HCT116 (cell line): ENCODE measurements at regions not wholly inside any gene's neighbourhood (a gene's known extent, or its start where the extent isn't known, plus 50 kb on each side); places are given as distances from the start of the nearest gene placed in this dataset.

Experiments used
- ATAC-seq: fragments of 200-7000 bp; cut with Tn5 transposase; 2 replicates; pipeline ENCODE4 v1.9.1; 2020; ENCODE audit warnings: mild to moderate bottlenecking, moderate library complexity
- BruUV-seq: library from RNA; stranded (reverse); fragments of 400-500 nt; replicated peaks from 2 replicates; lab custom pipeline; 2021; lab: Mats Ljungman, UMichigan
- CTCF ChIA-PET: fragments of 300-600 bp; sonication (Branson Sonifier 250); formaldehyde crosslinking; loops from one replicate; lab custom pipeline; 2021; ENCODE audit warnings: antibody characterized with exemption; lab: Charles Lee
- POLR2A ChIA-PET: fragments of 300-600, 350-600 bp; sonication (Branson Sonifier 250); formaldehyde crosslinking; loops from one replicate; lab custom pipeline; 2021; ENCODE audit warnings: antibody characterized with exemption; lab: Charles Lee
- RAD21 ChIA-PET, 2 experiments: fragments of 300-600 bp; sonication (Branson Sonifier 250); formaldehyde crosslinking; loops; one replicate each; lab custom pipeline; 2023; ENCODE audit warnings: low total read pairs in 2 of 2; ENCODE audit not compliant: uncharacterized antibody in 2 of 2, unreplicated experiment in 2 of 2, low non-redundant PET in 1 of 2; lab: Charles Lee
- DNase-seq: peaks from one replicate; pipeline ENCODE4 v3.0.0-alpha.2; 2010; ENCODE audit warnings: low read depth, low spot score
- H2AFZ ChIP-seq: fragments of 200-600 bp; shearing (Covaris generic), sonication (generic); 2 replicates; pipeline ENCODE4 v1.6.1; 2017; ENCODE audit warnings: low read depth, mixed run types, mixed read lengths, antibody characterized with exemption, low read length; ENCODE audit not compliant: poor library complexity, severe bottlenecking
- H3K27ac ChIP-seq: 2 replicates; pipeline ENCODE4 v1.5.1; 2012; ENCODE audit warnings: low read depth, low read length
- H3K27me3 ChIP-seq: fragments of 200-600 bp; sonication (generic); 2 replicates; pipeline ENCODE4 v1.6.1; 2016; ENCODE audit warnings: mixed run types, low read length, mixed read lengths; ENCODE audit not compliant: insufficient read depth
- H3K36me3 ChIP-seq, 2 experiments: fragments of 200-500 bp in 1 of 2; fragments of 200-600 bp in 1 of 2; sonication (Bioruptor generic) in 1 of 2; sonication (generic) in 1 of 2; 2 replicates each; pipeline versions ENCODE4 v1.5.1 to v1.6.1; 2014 to 2016; ENCODE audit warnings: low read length in 2 of 2, inconsistent platforms in 1 of 2, mixed read lengths in 1 of 2, mixed run types in 1 of 2; ENCODE audit not compliant: insufficient read depth in 2 of 2, control insufficient read depth in 1 of 2
- H3K4me1 ChIP-seq, 2 experiments: fragments of 200-600 bp in 1 of 2; sonication (generic) in 1 of 2; 2 replicates each; pipeline versions ENCODE4 v1.5.1 to v1.6.1; 2012 to 2017; ENCODE audit warnings: low read length in 2 of 2, inconsistent platforms in 1 of 2, mild to moderate bottlenecking in 1 of 2, mixed read lengths in 1 of 2, mixed run types in 1 of 2, moderate library complexity in 1 of 2; ENCODE audit not compliant: insufficient read depth in 2 of 2, control insufficient read depth in 1 of 2
- H3K4me2 ChIP-seq: fragments of 200-600 bp; sonication (generic); 2 replicates; pipeline ENCODE4 v1.6.1; 2017; ENCODE audit warnings: mixed run types, low read length, mixed read lengths
- H3K4me3 ChIP-seq, 2 experiments: fragments of 200-600 bp in 1 of 2; sonication (generic) in 1 of 2; replicated peaks in 1 of 2; 2 replicates each; pipeline ENCODE4 v1.5.1; 2011 to 2016; ENCODE audit warnings: low read length in 2 of 2, control low read depth in 1 of 2, low read depth in 1 of 2, mild to moderate bottlenecking in 1 of 2, mixed read lengths in 1 of 2, mixed run types in 1 of 2
- H3K79me2 ChIP-seq: fragments of 200-600 bp; sonication (generic); 2 replicates; pipeline ENCODE4 v1.6.1; 2017; ENCODE audit warnings: mild to moderate bottlenecking, mixed run types, low read length, moderate library complexity, mixed read lengths; ENCODE audit not compliant: insufficient read depth
- H3K9ac ChIP-seq: fragments of 200-600 bp; sonication (generic); 2 replicates; pipeline ENCODE4 v1.6.1; 2016; ENCODE audit warnings: low read length, mixed read lengths
- H3K9me2 ChIP-seq: fragments of 200-600 bp; sonication (generic), shearing (Covaris generic); 2 replicates; pipeline ENCODE4 v1.6.1; 2017; ENCODE audit warnings: mixed run types, mild to moderate bottlenecking, moderate library complexity; ENCODE audit not compliant: insufficient read depth
- H3K9me3 ChIP-seq, 2 experiments: fragments of 200-500 bp in 1 of 2; fragments of 200-600 bp in 1 of 2; sonication (Bioruptor generic) in 1 of 2; sonication (generic) in 1 of 2; 2 replicates each; pipeline ENCODE4 v1.6.1; 2014 to 2017; ENCODE audit warnings: low read length in 2 of 2, mixed read lengths in 2 of 2, inconsistent platforms in 1 of 2, low read depth in 1 of 2, mild to moderate bottlenecking in 1 of 2, mixed run types in 1 of 2, moderate library complexity in 1 of 2; ENCODE audit not compliant: control insufficient read depth in 1 of 2, insufficient read depth in 1 of 2
- H4K20me1 ChIP-seq: fragments of 200-600 bp; sonication (generic), shearing (Covaris generic); 2 replicates; pipeline ENCODE4 v1.6.1; 2017; ENCODE audit warnings: mixed run types, mild to moderate bottlenecking, moderate library complexity; ENCODE audit not compliant: insufficient read depth
- ATF3 ChIP-seq: IDR thresholded peaks from 2 replicates; pipeline ENCODE4 v1.6.1; 2012
- CEBPB ChIP-seq: IDR thresholded peaks from 2 replicates; pipeline ENCODE4 v1.6.1; 2012; ENCODE audit warnings: low read depth
- EGR1 ChIP-seq: IDR thresholded peaks from 2 replicates; pipeline ENCODE4 v1.6.1; 2012; ENCODE audit warnings: low read depth
- ELF1 ChIP-seq: IDR thresholded peaks from 2 replicates; pipeline ENCODE4 v1.6.1; 2012; ENCODE audit warnings: low read depth, borderline replicate concordance
- EZH2 ChIP-seq: fragments of 200-600 bp; sonication (generic); IDR thresholded peaks from 2 replicates; pipeline ENCODE4 v1.6.1; 2017; ENCODE audit warnings: antibody characterized with exemption, mixed run types
- EZH2phosphoT487 ChIP-seq: fragments of 200-600 bp; IDR thresholded peaks from 2 replicates; pipeline ENCODE4 v1.6.1; 2018; ENCODE audit warnings: antibody characterized with exemption, borderline replicate concordance
- JUND ChIP-seq: IDR thresholded peaks from 2 replicates; pipeline ENCODE4 v1.6.1; 2012
- POLR2AphosphoS5 ChIP-seq: IDR thresholded peaks from 2 replicates; pipeline ENCODE4 v1.6.1; 2011; ENCODE audit warnings: mild to moderate bottlenecking, low read depth, low read length, moderate library complexity
- RAD21 ChIP-seq: IDR thresholded peaks from 2 replicates; pipeline ENCODE4 v1.6.1; 2012; ENCODE audit warnings: low read depth, mild to moderate bottlenecking
- SIN3A ChIP-seq: IDR thresholded peaks from 2 replicates; pipeline ENCODE4 v1.6.1; 2012; ENCODE audit warnings: low read depth
- SP1 ChIP-seq: IDR thresholded peaks from 2 replicates; pipeline ENCODE4 v1.6.1; 2012; ENCODE audit warnings: low read depth
- SRF ChIP-seq: IDR thresholded peaks from 2 replicates; pipeline ENCODE4 v1.6.1; 2012; ENCODE audit warnings: low read depth
- TCF7L2 ChIP-seq: IDR thresholded peaks from 2 replicates; pipeline ENCODE4 v1.7.0; 2011; ENCODE audit warnings: borderline replicate concordance, inconsistent platforms; ENCODE audit not compliant: insufficient read depth, insufficient read length; ENCODE audit errors: extremely low read depth
- YY1 ChIP-seq: IDR thresholded peaks from 2 replicates; pipeline ENCODE4 v1.6.1; 2011; ENCODE audit warnings: low read length, low read depth, moderate library complexity, mild to moderate bottlenecking; ENCODE audit not compliant: insufficient replicate concordance; ENCODE audit errors: extremely low read depth
- ZBTB33 ChIP-seq: IDR thresholded peaks from 2 replicates; pipeline ENCODE4 v1.6.1; 2011; ENCODE audit warnings: mild to moderate bottlenecking, low read length, moderate library complexity; ENCODE audit not compliant: insufficient replicate concordance; ENCODE audit errors: extremely low read depth
- ZFX ChIP-seq: fragments of 450-650 bp; IDR thresholded peaks from 2 replicates; pipeline ENCODE4 v1.6.1; 2017
- ZNF274 ChIP-seq: fragments of 200-500 bp; sonication (Bioruptor generic); IDR thresholded peaks from 2 replicates; pipeline ENCODE4 v1.6.1; 2014; ENCODE audit warnings: mild to moderate bottlenecking, low read depth, low read length, inconsistent platforms
- intact Hi-C: fragments of 100-400 bp; cut with micrococcal nuclease; formaldehyde crosslinking; loops from 2 replicates; pipeline ENCODE4 v1.10.0; 2022
- TF ChIP-seq, protein P1 (sequence below): IDR thresholded peaks from 2 replicates; pipeline ENCODE4 v1.6.1; 2012; ENCODE audit warnings: low read depth
- TF ChIP-seq, protein P2 (sequence below), 3 experiments: fragments of 200-600 bp in 1 of 3; sonication (generic) in 1 of 3; IDR thresholded peaks in 2 of 3; conservative IDR thresholded peaks in 1 of 3; 2 replicates each; pipeline ENCODE4 v1.5.1; 2012 to 2017; ENCODE audit warnings: low read depth in 2 of 3, low read length in 2 of 3, antibody characterized with exemption in 1 of 3, borderline replicate concordance in 1 of 3, control low read depth in 1 of 3, mild to moderate bottlenecking in 1 of 3, mixed read lengths in 1 of 3, mixed run types in 1 of 3, moderate library complexity in 1 of 3; ENCODE audit not compliant: insufficient read depth in 1 of 3

- CTCF ChIA-PET: no interaction called here
- H4K20me1 ChIP-seq: no peaks in the 10 kb centered on the region
- no peaks in the 10 kb centered on the region for H3K79me2 ChIP-seq
Observed at GRCh38 chr12:125271892-125272291, 206.7 kb downstream of the AACS start.

More at GRCh38 chr12:125271892-125272291, 206.7 kb downstream of the AACS start:
- H3K9ac ChIP-seq: no peak overlapping the region
- TF ChIP-seq ZFX (no peak), EZH2phosphoT487 (no peak), SP1 (no peak), EZH2 (no peak), ZBTB33 (no peak), TCF7L2 (no peak), ZNF274 (no peak), RAD21 (no peak), SRF (no peak), CEBPB (no peak), YY1 (no peak), POLR2AphosphoS5 (no peak), EGR1 (no peak), SIN3A (no peak), ATF3 (no peak), ELF1 (no peak), JUND (no peak)
- TF ChIP-seq, protein P1, sequence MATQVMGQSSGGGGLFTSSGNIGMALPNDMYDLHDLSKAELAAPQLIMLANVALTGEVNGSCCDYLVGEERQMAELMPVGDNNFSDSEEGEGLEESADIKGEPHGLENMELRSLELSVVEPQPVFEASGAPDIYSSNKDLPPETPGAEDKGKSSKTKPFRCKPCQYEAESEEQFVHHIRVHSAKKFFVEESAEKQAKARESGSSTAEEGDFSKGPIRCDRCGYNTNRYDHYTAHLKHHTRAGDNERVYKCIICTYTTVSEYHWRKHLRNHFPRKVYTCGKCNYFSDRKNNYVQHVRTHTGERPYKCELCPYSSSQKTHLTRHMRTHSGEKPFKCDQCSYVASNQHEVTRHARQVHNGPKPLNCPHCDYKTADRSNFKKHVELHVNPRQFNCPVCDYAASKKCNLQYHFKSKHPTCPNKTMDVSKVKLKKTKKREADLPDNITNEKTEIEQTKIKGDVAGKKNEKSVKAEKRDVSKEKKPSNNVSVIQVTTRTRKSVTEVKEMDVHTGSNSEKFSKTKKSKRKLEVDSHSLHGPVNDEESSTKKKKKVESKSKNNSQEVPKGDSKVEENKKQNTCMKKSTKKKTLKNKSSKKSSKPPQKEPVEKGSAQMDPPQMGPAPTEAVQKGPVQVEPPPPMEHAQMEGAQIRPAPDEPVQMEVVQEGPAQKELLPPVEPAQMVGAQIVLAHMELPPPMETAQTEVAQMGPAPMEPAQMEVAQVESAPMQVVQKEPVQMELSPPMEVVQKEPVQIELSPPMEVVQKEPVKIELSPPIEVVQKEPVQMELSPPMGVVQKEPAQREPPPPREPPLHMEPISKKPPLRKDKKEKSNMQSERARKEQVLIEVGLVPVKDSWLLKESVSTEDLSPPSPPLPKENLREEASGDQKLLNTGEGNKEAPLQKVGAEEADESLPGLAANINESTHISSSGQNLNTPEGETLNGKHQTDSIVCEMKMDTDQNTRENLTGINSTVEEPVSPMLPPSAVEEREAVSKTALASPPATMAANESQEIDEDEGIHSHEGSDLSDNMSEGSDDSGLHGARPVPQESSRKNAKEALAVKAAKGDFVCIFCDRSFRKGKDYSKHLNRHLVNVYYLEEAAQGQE: no peak
- TF ChIP-seq, protein P2, sequence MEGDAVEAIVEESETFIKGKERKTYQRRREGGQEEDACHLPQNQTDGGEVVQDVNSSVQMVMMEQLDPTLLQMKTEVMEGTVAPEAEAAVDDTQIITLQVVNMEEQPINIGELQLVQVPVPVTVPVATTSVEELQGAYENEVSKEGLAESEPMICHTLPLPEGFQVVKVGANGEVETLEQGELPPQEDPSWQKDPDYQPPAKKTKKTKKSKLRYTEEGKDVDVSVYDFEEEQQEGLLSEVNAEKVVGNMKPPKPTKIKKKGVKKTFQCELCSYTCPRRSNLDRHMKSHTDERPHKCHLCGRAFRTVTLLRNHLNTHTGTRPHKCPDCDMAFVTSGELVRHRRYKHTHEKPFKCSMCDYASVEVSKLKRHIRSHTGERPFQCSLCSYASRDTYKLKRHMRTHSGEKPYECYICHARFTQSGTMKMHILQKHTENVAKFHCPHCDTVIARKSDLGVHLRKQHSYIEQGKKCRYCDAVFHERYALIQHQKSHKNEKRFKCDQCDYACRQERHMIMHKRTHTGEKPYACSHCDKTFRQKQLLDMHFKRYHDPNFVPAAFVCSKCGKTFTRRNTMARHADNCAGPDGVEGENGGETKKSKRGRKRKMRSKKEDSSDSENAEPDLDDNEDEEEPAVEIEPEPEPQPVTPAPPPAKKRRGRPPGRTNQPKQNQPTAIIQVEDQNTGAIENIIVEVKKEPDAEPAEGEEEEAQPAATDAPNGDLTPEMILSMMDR (IDR thresholded peaks at IDR 0.05 in 2 of 3, conservative IDR thresholded peaks at IDR 0.05 in 1 of 3; ENCODE audit: borderline replicate concordance in 1 of 3, insufficient read depth in 1 of 3, low read depth in 2 of 3, low read length in 2 of 3): no peak
- TF ChIP-seq, all 23 proteins: peak for 0
- Histone ChIP-seq H3K9me3 (no peaks in the 10 kb centered on the region), H3K27me3 (peaks cover 41% of the 10 kb centered on the region), H3K9me2 (no peaks in the 10 kb centered on the region), H3K4me1 (no peaks in the 10 kb centered on the region), H3K4me3 (no peak overlapping the region), H3K27ac (no peak overlapping the region), H2AFZ (no peak overlapping the region), H3K36me3 (no peaks in the 10 kb centered on the region), H3K4me2 (no peak overlapping the region)
- BruUV-seq: no TSS peak
- POLR2A ChIA-PET: no interaction called here
- no peak for DNase-seq
- intact Hi-C loops: no loop called here
- no peak for ATAC-seq
- RAD21 ChIA-PET: no interaction called here
